Adrenal gland (tissue), 5 donors: ENCODE measurements at regions not wholly inside any gene's neighbourhood (a gene's known extent, or its start where the extent isn't known, plus 50 kb on each side); places are given as distances from the start of the nearest gene placed in this dataset.

Experiments used
- POLR2A ChIP-seq, 2 donors: fragments of 450-650 bp; IDR thresholded peaks; one replicate each; pipeline ENCODE4 v1.6.1; 2017; ENCODE audit warnings: antibody characterized with exemption in 2 of 2, mild to moderate bottlenecking in 2 of 2, moderate library complexity in 1 of 2
- TF ChIP-seq, protein P1 (sequence below), 6 experiments: fragments of 450-650 bp in 4 of 6; fragments of 200-600 bp in 2 of 6; sonication (generic) in 1 of 6; IDR thresholded peaks; 1 replicate in 5 of 6; 2 replicates in 1 of 6; pipeline versions ENCODE4 v1.5.1 to v1.8.0; 2016 to 2021; ENCODE audit warnings: antibody characterized with exemption in 6 of 6, mild to moderate bottlenecking in 2 of 6, moderate library complexity in 1 of 6
- donor health status: DM: no; HTN: no; CAD: no.

DNA sequence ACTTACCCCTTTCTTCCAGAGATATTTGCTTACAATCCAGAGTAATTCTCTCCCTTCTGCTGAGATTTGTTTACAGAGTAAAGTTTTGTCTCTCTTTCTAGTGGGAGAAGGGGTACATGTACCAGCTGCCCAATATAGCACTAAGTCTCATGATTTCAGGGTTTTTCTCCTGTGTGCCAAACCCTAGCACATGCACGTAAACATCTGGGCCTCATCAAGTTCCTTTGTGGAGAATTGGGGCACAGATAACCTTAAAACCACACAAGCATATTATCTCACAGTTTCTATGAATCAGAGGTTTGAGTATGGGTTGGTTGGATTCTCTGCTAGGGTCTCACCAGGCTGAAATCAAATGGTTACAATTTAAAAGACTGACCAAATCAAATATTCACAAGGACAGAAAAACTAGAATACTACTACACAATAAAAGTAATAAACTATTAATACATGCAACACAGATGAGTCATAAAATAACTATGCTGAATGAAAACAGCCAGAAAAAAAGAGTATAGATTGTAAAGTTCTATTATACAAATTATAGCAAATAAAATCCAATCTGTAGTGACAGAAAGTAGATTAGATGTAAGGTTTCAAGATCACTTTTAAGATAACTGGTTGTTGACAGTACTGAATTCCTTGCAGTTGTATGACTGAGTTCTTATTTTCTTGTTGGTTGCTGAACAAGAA lies 347.4 kb upstream of the PTBP2 start:
- TF ChIP-seq, protein P1, sequence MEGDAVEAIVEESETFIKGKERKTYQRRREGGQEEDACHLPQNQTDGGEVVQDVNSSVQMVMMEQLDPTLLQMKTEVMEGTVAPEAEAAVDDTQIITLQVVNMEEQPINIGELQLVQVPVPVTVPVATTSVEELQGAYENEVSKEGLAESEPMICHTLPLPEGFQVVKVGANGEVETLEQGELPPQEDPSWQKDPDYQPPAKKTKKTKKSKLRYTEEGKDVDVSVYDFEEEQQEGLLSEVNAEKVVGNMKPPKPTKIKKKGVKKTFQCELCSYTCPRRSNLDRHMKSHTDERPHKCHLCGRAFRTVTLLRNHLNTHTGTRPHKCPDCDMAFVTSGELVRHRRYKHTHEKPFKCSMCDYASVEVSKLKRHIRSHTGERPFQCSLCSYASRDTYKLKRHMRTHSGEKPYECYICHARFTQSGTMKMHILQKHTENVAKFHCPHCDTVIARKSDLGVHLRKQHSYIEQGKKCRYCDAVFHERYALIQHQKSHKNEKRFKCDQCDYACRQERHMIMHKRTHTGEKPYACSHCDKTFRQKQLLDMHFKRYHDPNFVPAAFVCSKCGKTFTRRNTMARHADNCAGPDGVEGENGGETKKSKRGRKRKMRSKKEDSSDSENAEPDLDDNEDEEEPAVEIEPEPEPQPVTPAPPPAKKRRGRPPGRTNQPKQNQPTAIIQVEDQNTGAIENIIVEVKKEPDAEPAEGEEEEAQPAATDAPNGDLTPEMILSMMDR (IDR thresholded peaks at IDR 0.05), result no peak
- TF ChIP-seq POLR2A (IDR thresholded peaks at IDR 0.05), result no peak
